H9 (cell line): ENCODE measurements at regions not wholly inside any gene's neighbourhood (a gene's known extent, or its start where the extent isn't known, plus 50 kb on each side); places are given as distances from the start of the nearest gene placed in this dataset.
A peak's percentile ranks its signal among the peaks of the same experiment; 100 is the strongest.

Experiments
- DNase-seq: peaks from one replicate; pipeline ENCODE4 v3.0.0-alpha.2; 2017
- H2AFZ ChIP-seq: one replicate; pipeline ENCODE4 v1.6.1; 2013; ENCODE audit warnings: mild to moderate bottlenecking, low read length, control low read depth, moderate library complexity
- H2AK5ac ChIP-seq: 2 replicates; pipeline ENCODE4 v1.6.1; 2013; ENCODE audit warnings: low read length, control low read depth, mixed read lengths; ENCODE audit not compliant: insufficient read length
- H2BK120ac ChIP-seq: one replicate; pipeline ENCODE4 v1.6.1; 2013; ENCODE audit warnings: low read depth, mild to moderate bottlenecking, low read length, control low read depth, inconsistent platforms; ENCODE audit not compliant: poor library complexity, severe bottlenecking
- H2BK12ac ChIP-seq: 2 replicates; pipeline ENCODE4 v1.6.1; 2013; ENCODE audit warnings: low read length, control low read depth, mixed read lengths, low read depth; ENCODE audit not compliant: insufficient read length
- H2BK15ac ChIP-seq: 2 replicates; pipeline ENCODE4 v1.6.1; 2013; ENCODE audit warnings: low read depth, low read length, control low read depth
- H2BK20ac ChIP-seq: one replicate; pipeline ENCODE4 v1.6.1; 2013; ENCODE audit warnings: low read depth, mild to moderate bottlenecking, low read length, control low read depth, inconsistent platforms; ENCODE audit not compliant: poor library complexity, severe bottlenecking
- H2BK5ac ChIP-seq: 2 replicates; pipeline ENCODE4 v1.6.1; 2013; ENCODE audit warnings: low read length, control low read depth, mixed read lengths; ENCODE audit not compliant: insufficient read length
- H3K14ac ChIP-seq: 2 replicates; pipeline ENCODE4 v1.6.1; 2013; ENCODE audit warnings: low read length, control low read depth; ENCODE audit not compliant: insufficient read depth
- H3K18ac ChIP-seq: 2 replicates; pipeline ENCODE4 v1.6.1; 2013; ENCODE audit warnings: low read depth, mild to moderate bottlenecking, mixed read lengths, low read length, control low read depth; ENCODE audit not compliant: insufficient read length
- H3K23ac ChIP-seq: 2 replicates; pipeline ENCODE4 v1.6.1; 2013; ENCODE audit warnings: low read length, control low read depth, mixed read lengths, low read depth; ENCODE audit not compliant: insufficient read length
- H3K23me2 ChIP-seq: 2 replicates; pipeline ENCODE4 v1.6.1; 2013; ENCODE audit warnings: low read depth, mild to moderate bottlenecking, mixed read lengths, low read length, control low read depth; ENCODE audit not compliant: insufficient read length, poor library complexity, severe bottlenecking
- H3K27ac ChIP-seq: 2 replicates; pipeline ENCODE4 v1.5.1; 2013; ENCODE audit warnings: low read length, control low read depth, mixed read lengths, low read depth; ENCODE audit not compliant: insufficient read length
- H3K27me3 ChIP-seq: 2 replicates; pipeline ENCODE4 v1.6.1; 2013; ENCODE audit warnings: low read length, control low read depth, inconsistent platforms; ENCODE audit not compliant: insufficient read depth
- H3K4ac ChIP-seq: 2 replicates; pipeline ENCODE4 v1.6.1; 2013; ENCODE audit warnings: low read depth, mild to moderate bottlenecking, control low read depth, inconsistent platforms, low read length, moderate library complexity
- H3K4me1 ChIP-seq: 2 replicates; pipeline ENCODE4 v1.6.1; 2013; ENCODE audit warnings: low read length, control low read depth, inconsistent platforms; ENCODE audit not compliant: insufficient read depth
- H3K4me2 ChIP-seq: 2 replicates; pipeline ENCODE4 v1.6.1; 2013; ENCODE audit warnings: low read length, control low read depth, mixed read lengths; ENCODE audit not compliant: insufficient read length, insufficient read depth
- H3K56ac ChIP-seq: 2 replicates; pipeline ENCODE4 v1.6.1; 2013; ENCODE audit warnings: low read depth, mild to moderate bottlenecking, mixed read lengths, low read length, control low read depth; ENCODE audit not compliant: insufficient read length
- H3K79me1 ChIP-seq: 2 replicates; pipeline ENCODE4 v1.6.1; 2013; ENCODE audit warnings: low read depth, mild to moderate bottlenecking, moderate library complexity, low read length, control low read depth, inconsistent platforms; ENCODE audit not compliant: insufficient read depth, poor library complexity, severe bottlenecking
- H3K79me2 ChIP-seq: 2 replicates; pipeline ENCODE4 v1.6.1; 2013; ENCODE audit warnings: low read length, control low read depth, inconsistent platforms; ENCODE audit not compliant: insufficient read depth
- H3K9ac ChIP-seq: 2 replicates; pipeline ENCODE4 v1.6.1; 2013; ENCODE audit warnings: low read length, control low read depth, mixed read lengths; ENCODE audit not compliant: insufficient read length; ENCODE audit errors: extremely low read depth
- H3K9me3 ChIP-seq: one replicate; pipeline ENCODE4 v1.6.1; 2013; ENCODE audit warnings: low read depth, low read length, inconsistent platforms; ENCODE audit not compliant: control insufficient read depth
- H3T11ph ChIP-seq: one replicate; pipeline ENCODE4 v1.6.1; 2013; ENCODE audit warnings: mild to moderate bottlenecking, low read length, control low read depth, inconsistent platforms
- H4K20me1 ChIP-seq: one replicate; pipeline ENCODE4 v1.6.1; 2013; ENCODE audit not compliant: control insufficient read depth, insufficient read length, insufficient read depth
- H4K5ac ChIP-seq: 2 replicates; pipeline ENCODE4 v1.6.1; 2013; ENCODE audit warnings: low read depth, mild to moderate bottlenecking, mixed read lengths, low read length, control low read depth; ENCODE audit not compliant: insufficient read length
- H4K8ac ChIP-seq: replicated peaks from 2 replicates; pipeline ENCODE4 v1.6.1; 2013; ENCODE audit warnings: low read length, control low read depth, mixed read lengths, low read depth; ENCODE audit not compliant: insufficient read length
- H4K91ac ChIP-seq: 2 replicates; pipeline ENCODE4 v1.6.1; 2013; ENCODE audit warnings: low read depth, mild to moderate bottlenecking, moderate library complexity, mixed read lengths, low read length, control low read depth; ENCODE audit not compliant: insufficient read length
- H3K27ac Mint-ChIP-seq, 3 experiments: 2 replicates in 2 of 3; 3 replicates in 1 of 3; pipeline ENCODE4 v1.8.0; 2020 to 2021; ENCODE audit warnings: mixed read lengths in 3 of 3, mild to moderate bottlenecking in 1 of 3, moderate library complexity in 1 of 3
- H3K27me3 Mint-ChIP-seq: 2 replicates; pipeline ENCODE4 v1.8.0; 2021; ENCODE audit warnings: low read depth, mild to moderate bottlenecking, moderate library complexity, mixed read lengths
- H3K36me3 Mint-ChIP-seq, 3 experiments: 2 replicates in 2 of 3; 3 replicates in 1 of 3; pipeline ENCODE4 v1.8.0; 2020 to 2021; ENCODE audit warnings: low read depth in 3 of 3, mixed read lengths in 3 of 3; ENCODE audit not compliant: insufficient read depth in 1 of 3
- H3K4me1 Mint-ChIP-seq, 2 experiments: 2 replicates each; pipeline ENCODE4 v1.8.0; 2020; ENCODE audit warnings: mixed read lengths in 2 of 2
- H3K4me3 Mint-ChIP-seq, 2 experiments: 2 replicates in 1 of 2; 3 replicates in 1 of 2; pipeline ENCODE4 v1.8.0; 2020 to 2021; ENCODE audit warnings: mild to moderate bottlenecking in 2 of 2, mixed read lengths in 2 of 2, moderate library complexity in 1 of 2
- H3K9me3 Mint-ChIP-seq, 2 experiments: 2 replicates in 1 of 2; 3 replicates in 1 of 2; pipeline ENCODE4 v1.8.0; 2020; ENCODE audit warnings: mild to moderate bottlenecking in 2 of 2, mixed read lengths in 2 of 2, moderate library complexity in 1 of 2
- WGBS: extraction: QIAGEN DNeasy Blood & Tissue Kit; methylation state at CpG from one replicate; pipeline ENCODE4 v1.1.7; 2013; ENCODE audit warnings: missing lambda C conversion rate, low lambda C conversion rate, mixed read lengths; ENCODE audit not compliant: insufficient read length; ENCODE audit errors: extremely low coverage; 5-methylcytosine and 5-hydroxymethylcytosine counted together
- TF ChIP-seq, protein P1 (sequence below): fragments of 200-600 bp; sonication (generic); conservative IDR thresholded peaks from 3 replicates; pipeline ENCODE4 v1.8.0; 2021; ENCODE audit warnings: antibody characterized with exemption, mild to moderate bottlenecking

DNA sequence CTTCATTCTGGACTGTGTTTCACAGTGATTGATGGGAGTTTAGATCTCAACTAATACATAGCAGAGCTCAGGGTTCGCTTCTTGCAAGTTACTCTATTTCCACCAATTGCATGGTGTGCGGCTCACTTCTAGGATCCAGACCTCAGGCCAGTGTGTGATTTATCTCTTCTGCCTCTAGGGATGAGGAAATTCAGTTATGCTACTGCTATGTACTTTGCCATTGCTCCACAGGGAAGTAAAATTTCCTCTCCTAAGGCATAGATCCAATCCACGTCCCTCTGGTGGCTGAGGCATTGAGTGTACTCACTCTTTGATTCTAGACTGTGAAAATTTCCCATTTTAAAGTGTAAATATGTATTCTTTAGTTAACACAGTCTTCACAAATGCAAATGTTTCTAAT lies 214.1 kb downstream of the HS3ST3B1 start:
- H3K23ac ChIP-seq: no peak overlapping the region
- H3K4me2 ChIP-seq: no peak overlapping the region
- H3T11ph ChIP-seq: no peak overlapping the region
- Mint-ChIP-seq H3K36me3 (0 out of 7 replicates have a peak, but pooled peaks cover 0 to 4% (median 0%) of the 10 kb centered on the region in 3 experiments), H3K4me3 (no peak overlapping the region), H3K27me3 (no peaks in the 10 kb centered on the region), H3K9me3 (no peaks in the 10 kb centered on the region; a peak in 1 of 5 replicates), H3K4me1 (peaks cover 13 to 22% of the 10 kb centered on the region in 2 experiments; a peak in 3 of 4 replicates), H3K27ac (no peak overlapping the region)
- no peaks in the 10 kb centered on the region for H4K20me1 ChIP-seq
- no peak overlapping the region for H2AK5ac ChIP-seq
- peaks cover 12% of the 10 kb centered on the region; the same call in 1 of the 2 replicates for H3K4me1 ChIP-seq
- H4K91ac ChIP-seq: no peak overlapping the region
- H2BK20ac ChIP-seq: no peak overlapping the region
- H3K27me3 ChIP-seq: no peaks in the 10 kb centered on the region
- H2BK15ac ChIP-seq: no peak overlapping the region
- no peak overlapping the region for H2BK5ac ChIP-seq
- TF ChIP-seq, protein P1, sequence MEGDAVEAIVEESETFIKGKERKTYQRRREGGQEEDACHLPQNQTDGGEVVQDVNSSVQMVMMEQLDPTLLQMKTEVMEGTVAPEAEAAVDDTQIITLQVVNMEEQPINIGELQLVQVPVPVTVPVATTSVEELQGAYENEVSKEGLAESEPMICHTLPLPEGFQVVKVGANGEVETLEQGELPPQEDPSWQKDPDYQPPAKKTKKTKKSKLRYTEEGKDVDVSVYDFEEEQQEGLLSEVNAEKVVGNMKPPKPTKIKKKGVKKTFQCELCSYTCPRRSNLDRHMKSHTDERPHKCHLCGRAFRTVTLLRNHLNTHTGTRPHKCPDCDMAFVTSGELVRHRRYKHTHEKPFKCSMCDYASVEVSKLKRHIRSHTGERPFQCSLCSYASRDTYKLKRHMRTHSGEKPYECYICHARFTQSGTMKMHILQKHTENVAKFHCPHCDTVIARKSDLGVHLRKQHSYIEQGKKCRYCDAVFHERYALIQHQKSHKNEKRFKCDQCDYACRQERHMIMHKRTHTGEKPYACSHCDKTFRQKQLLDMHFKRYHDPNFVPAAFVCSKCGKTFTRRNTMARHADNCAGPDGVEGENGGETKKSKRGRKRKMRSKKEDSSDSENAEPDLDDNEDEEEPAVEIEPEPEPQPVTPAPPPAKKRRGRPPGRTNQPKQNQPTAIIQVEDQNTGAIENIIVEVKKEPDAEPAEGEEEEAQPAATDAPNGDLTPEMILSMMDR: peak; percentile 39; the same call in 2 of the 3 replicates
- no peak overlapping the region for H4K5ac ChIP-seq
- H3K23me2 ChIP-seq: no peaks in the 10 kb centered on the region
- WGBS: no CpG with 5 or more reads among the region's 3 CpGs
- H2AFZ ChIP-seq: no peak overlapping the region
- H2BK12ac ChIP-seq: no peak overlapping the region
- DNase-seq: no peak
- no peak overlapping the region for H2BK120ac ChIP-seq
- H3K79me2 ChIP-seq: no peaks in the 10 kb centered on the region
- no peak overlapping the region for H3K4ac ChIP-seq
- no peak overlapping the region for H3K9ac ChIP-seq
- no peak overlapping the region for H3K18ac ChIP-seq
- H4K8ac ChIP-seq: no peak overlapping the region
- H3K14ac ChIP-seq: no peak overlapping the region
- no peak overlapping the region for H3K27ac ChIP-seq
- H3K9me3 ChIP-seq: no peaks in the 10 kb centered on the region
- no peak overlapping the region for H3K56ac ChIP-seq
- no peaks in the 10 kb centered on the region for H3K79me1 ChIP-seq
